Activated T-helper 2 cell treated with anti-CD3 and anti-CD28 coated beads, Interferon-gamma antibody, Interleukin-2, Interleukin-4, amounts not matched to agents 10 μg/mL and 5 μg/mL and 100 μg/mL, durations not matched to agents 14 hours and 24 hours and 36 hours (primary cell): ENCODE measurements at regions not wholly inside any gene's neighbourhood (a gene's known extent, or its start where the extent isn't known, plus 50 kb on each side); places are given as distances from the start of the nearest gene placed in this dataset.
"Not testable (repeated sequence)": the region's sequence is repeated elsewhere in the genome, so short reads cannot be mapped to it uniquely, and the experiment has no call there.

Experiments used
- DNase-seq: peaks from one replicate; pipeline ENCODE4 v3.0.0; 2021; ENCODE audit warnings: low spot score
- H3K27ac Mint-ChIP-seq: one replicate; pipeline ENCODE4 v1.8.0; 2021; ENCODE audit warnings: mixed read lengths
- H3K27me3 Mint-ChIP-seq: one replicate; pipeline ENCODE4 v1.8.0; 2021; ENCODE audit warnings: low read depth, mixed read lengths
- H3K36me3 Mint-ChIP-seq: one replicate; pipeline ENCODE4 v1.8.0; 2021; ENCODE audit warnings: low read depth, mixed read lengths
- H3K4me1 Mint-ChIP-seq: one replicate; pipeline ENCODE4 v1.8.0; 2021; ENCODE audit warnings: low read depth, mixed read lengths
- H3K4me3 Mint-ChIP-seq: one replicate; pipeline ENCODE4 v1.8.0; 2021; ENCODE audit warnings: low read depth, mild to moderate bottlenecking, moderate library complexity, mixed read lengths
- H3K9me3 Mint-ChIP-seq: one replicate; pipeline ENCODE4 v1.8.0; 2021; ENCODE audit warnings: mixed read lengths
- intact Hi-C: fragments of 100-400 bp; cut with micrococcal nuclease; formaldehyde crosslinking; loops from one replicate; pipeline ENCODE4 v1.15.1; 2023

DNA sequence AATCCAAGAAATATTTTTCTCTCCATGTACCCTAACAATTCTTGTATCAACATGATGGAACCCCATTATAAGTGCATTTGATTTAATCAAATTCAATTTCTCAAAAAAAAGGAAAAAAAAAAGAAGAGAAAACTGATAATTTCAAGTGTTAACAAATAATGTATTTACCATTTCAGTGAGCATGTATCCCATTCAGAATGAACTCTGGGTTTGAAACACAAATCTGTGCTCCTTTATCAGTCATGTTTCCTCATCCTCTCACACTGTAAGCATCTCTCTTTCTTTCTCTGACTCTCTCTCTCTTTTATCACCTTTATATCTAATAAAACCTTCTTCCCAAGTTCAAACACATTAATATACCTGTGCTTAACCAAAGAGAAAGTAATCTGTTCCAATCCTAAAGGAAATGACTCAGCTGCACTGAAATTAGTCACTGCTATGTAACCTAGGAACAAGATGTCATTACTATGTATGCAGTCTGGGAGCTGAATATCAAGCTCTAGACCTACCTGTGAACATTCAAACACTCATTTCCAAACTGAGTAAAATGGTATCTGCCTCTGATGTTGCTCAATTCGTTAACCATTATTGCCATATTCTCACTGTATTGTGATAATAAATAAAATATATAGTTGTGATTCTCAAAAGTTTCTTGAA lies 135.0 kb upstream of the LRIG3 start:
- Mint-ChIP-seq H3K4me3 (no peak overlapping the region), H3K27me3 (no peaks in the 10 kb centered on the region), H3K9me3 (no peaks in the 10 kb centered on the region), H3K27ac (no peak overlapping the region), H3K4me1 (peaks cover 2% of the 10 kb centered on the region), H3K36me3 (no peaks in the 10 kb centered on the region)
- DNase-seq: no peak
- intact Hi-C loops: no loop called here

GRCh38 chr12:59053266-59053899 lies 133.1 kb upstream of the LRIG3 start:
- H3K4me1 Mint-ChIP-seq, H3K27me3 Mint-ChIP-seq, H3K4me3 Mint-ChIP-seq, intact Hi-C loops, H3K36me3 Mint-ChIP-seq, H3K27ac Mint-ChIP-seq, H3K9me3 Mint-ChIP-seq, DNase-seq: not testable (repeated sequence)

DNA sequence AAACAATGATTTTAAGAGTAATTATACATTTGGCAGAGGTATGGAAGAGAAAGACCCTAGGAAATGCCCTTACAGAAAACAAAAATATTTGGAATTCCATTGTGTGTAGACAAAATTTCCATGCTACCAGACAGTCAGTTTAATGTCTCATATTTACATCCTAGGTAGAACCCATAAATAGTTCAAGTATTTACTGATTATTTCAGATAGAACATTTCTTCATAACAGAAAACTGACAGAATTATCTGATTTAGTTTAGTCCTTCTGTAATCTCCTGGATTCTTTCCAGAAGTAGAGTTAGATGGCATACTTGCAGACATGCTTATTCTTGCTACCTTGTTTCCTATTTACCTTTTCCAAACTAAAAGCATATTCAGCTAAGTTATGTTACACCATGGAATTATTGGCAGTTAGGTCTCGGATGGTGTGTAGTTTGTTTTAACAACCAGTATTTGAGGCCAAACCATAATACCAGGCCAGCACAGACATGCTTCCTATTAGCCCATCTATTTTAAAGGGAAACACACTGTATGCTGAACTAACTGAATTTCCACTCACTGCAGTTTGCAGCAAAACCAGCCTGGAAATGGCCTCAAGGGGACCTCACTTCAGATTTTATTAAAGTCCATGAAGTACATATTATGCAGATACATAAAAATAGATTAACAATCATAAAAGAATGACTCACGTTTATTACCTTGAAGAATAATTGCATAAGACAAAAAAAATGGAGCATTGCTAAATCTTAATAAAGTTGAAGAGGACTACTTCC lies 126.6 kb upstream of the LRIG3 start:
- intact Hi-C loops: no loop called here
- no peaks in the 10 kb centered on the region for H3K4me1 Mint-ChIP-seq
- no peaks in the 10 kb centered on the region for H3K27me3 Mint-ChIP-seq
- DNase-seq: no peak
- H3K36me3 Mint-ChIP-seq: no peaks in the 10 kb centered on the region
- no peak overlapping the region for H3K4me3 Mint-ChIP-seq
- no peak overlapping the region for H3K27ac Mint-ChIP-seq
- H3K9me3 Mint-ChIP-seq: no peaks in the 10 kb centered on the region

DNA sequence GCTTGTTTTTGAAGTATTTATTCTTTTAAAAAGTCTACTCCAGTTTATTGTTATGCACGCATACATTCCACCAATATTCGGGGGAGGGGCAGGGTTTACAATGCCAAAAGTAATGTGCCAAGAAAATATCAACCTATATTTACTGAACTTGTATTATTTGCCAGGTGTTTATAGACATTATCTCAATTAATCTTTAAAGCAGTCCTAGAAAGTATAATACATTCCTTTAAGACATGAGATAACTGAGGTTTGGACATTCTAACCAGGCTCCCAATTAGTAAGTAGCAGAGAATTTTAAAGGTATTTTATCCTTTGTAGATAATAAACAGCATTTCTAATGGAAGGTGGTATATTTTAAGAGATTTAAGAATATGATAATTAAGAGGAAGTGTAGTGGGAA lies 124.5 kb upstream of the LRIG3 start:
- Mint-ChIP-seq H3K27ac (no peak overlapping the region), H3K36me3 (no peaks in the 10 kb centered on the region), H3K4me1 (no peaks in the 10 kb centered on the region), H3K27me3 (no peaks in the 10 kb centered on the region), H3K9me3 (no peaks in the 10 kb centered on the region), H3K4me3 (no peak overlapping the region)
- DNase-seq: no peak
- intact Hi-C loops: no loop called here

GRCh38 chr12:59041241-59042121 lies 121.2 kb upstream of the LRIG3 start:
- Mint-ChIP-seq H3K27ac (no peak overlapping the region), H3K4me3 (no peak overlapping the region), H3K27me3 (no peaks in the 10 kb centered on the region), H3K36me3 (no peaks in the 10 kb centered on the region), H3K9me3 (no peaks in the 10 kb centered on the region), H3K4me1 (no peaks in the 10 kb centered on the region)
- intact Hi-C loops: no loop called here
- DNase-seq: no peak

GRCh38 chr12:59040656-59041055 lies 120.4 kb upstream of the LRIG3 start:
- intact Hi-C loops: no loop called here
- Mint-ChIP-seq H3K27ac (no peak overlapping the region), H3K9me3 (no peaks in the 10 kb centered on the region), H3K36me3 (no peaks in the 10 kb centered on the region), H3K4me3 (no peak overlapping the region), H3K4me1 (no peaks in the 10 kb centered on the region), H3K27me3 (no peaks in the 10 kb centered on the region)
- DNase-seq: no peak

DNA sequence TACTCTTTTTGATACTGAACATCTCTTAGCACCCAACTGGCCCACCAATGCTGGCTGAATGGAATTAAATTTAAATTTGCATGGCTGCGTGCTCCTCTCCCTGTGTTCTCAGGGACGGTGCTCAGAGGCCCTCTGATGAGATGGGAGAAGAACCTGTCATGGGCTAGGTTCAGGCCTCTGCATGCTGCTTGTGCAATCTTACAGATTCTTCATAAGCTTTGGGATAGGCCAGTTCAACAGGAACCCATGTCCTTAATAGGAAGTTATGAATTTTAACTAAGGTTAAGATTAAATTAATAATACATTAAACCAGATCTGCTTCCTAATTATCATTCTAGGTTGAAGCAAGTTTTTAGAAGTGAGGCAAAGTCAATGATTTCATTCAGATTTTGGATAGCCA lies 119.7 kb upstream of the LRIG3 start:
- no peak for DNase-seq
- Mint-ChIP-seq H3K27ac (no peak overlapping the region), H3K4me1 (no peaks in the 10 kb centered on the region), H3K27me3 (no peaks in the 10 kb centered on the region), H3K36me3 (no peaks in the 10 kb centered on the region), H3K4me3 (no peak overlapping the region), H3K9me3 (no peaks in the 10 kb centered on the region)
- intact Hi-C loops: no loop called here

DNA sequence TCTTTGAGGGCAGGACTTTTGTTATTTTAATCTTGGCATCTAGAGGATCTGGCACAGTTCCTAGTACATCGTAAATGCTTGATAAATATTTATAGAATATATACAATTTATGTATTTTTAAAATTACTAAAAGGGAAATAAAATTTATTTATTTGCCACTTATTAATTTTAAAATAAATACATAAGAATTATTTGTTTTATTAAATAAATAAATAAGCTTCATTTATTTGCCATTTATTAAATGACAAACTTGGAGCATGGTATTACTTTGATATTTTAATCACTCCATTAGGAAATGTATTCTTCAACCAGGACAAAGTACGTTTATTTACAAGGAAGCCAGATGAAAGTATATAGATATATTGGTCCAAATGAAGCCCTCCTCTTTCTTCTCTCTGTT lies 118.7 kb upstream of the LRIG3 start:
- no peaks in the 10 kb centered on the region for H3K36me3 Mint-ChIP-seq

GRCh38 chr12:59036973-59037762 lies 116.9 kb upstream of the LRIG3 start:
- Mint-ChIP-seq H3K36me3 (no peaks in the 10 kb centered on the region), H3K27ac (no peak overlapping the region)

More for the DNA sequence above, 118.7 kb upstream of the LRIG3 start:
- Mint-ChIP-seq H3K9me3 (no peaks in the 10 kb centered on the region), H3K27me3 (no peaks in the 10 kb centered on the region), H3K27ac (no peak overlapping the region), H3K4me3 (no peak overlapping the region), H3K4me1 (no peaks in the 10 kb centered on the region)
- no peak for DNase-seq
- intact Hi-C loops: no loop called here

DNA sequence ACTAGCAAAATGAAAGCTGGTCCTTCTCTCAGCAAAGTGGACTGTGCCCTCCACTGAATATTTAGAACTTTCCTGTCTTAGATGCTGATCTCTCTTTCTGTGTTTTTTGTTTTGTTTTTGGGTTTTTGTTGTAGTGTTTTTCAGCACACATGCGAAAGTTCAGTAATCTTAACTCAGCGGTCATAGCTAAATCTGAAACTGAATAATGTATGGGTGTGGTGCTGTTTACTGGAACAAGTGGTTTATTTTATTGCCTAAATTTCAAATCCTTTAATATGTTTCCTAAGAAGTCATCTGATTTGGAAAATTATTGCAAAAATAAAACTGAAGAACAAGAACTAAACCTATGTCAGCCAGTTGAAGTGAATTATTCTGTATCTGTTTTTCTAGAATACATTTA lies 116.0 kb upstream of the LRIG3 start:
- Mint-ChIP-seq H3K27me3 (no peaks in the 10 kb centered on the region), H3K4me3 (no peak overlapping the region), H3K4me1 (no peaks in the 10 kb centered on the region), H3K9me3 (no peaks in the 10 kb centered on the region), H3K36me3 (no peaks in the 10 kb centered on the region), H3K27ac (no peak overlapping the region)
- DNase-seq: no peak
- intact Hi-C loops: no loop called here

More at GRCh38 chr12:59036973-59037762, 116.9 kb upstream of the LRIG3 start:
- no peak overlapping the region for H3K4me3 Mint-ChIP-seq
- DNase-seq: no peak
- intact Hi-C loops: no loop called here
- H3K9me3 Mint-ChIP-seq: no peaks in the 10 kb centered on the region
- no peaks in the 10 kb centered on the region for H3K27me3 Mint-ChIP-seq
- H3K4me1 Mint-ChIP-seq: no peaks in the 10 kb centered on the region

DNA sequence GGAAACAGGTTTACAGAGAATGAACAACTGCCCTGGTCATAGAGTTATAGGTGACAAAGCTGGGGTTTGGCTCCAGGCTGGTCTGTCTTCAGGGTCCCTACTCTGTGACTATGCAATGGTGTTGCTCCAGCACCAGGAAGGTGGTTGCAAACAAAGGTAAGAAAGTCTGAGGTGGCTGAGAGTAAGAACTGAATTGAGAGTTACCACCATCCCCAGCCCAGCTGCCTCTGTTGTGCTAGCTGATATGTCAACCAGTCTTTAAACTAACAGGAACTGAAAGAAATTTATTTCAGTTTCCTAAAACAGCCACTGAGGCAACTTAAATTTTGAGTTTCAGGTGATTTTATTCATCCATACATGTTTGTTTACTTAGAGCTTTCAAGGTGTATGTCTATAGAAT lies 111.0 kb upstream of the LRIG3 start:
- no peak overlapping the region for H3K4me3 Mint-ChIP-seq
- no peaks in the 10 kb centered on the region for H3K27me3 Mint-ChIP-seq
- no peaks in the 10 kb centered on the region for H3K9me3 Mint-ChIP-seq

GRCh38 chr12:59030415-59030814 lies 110.1 kb upstream of the LRIG3 start:
- Mint-ChIP-seq H3K36me3 (no peaks in the 10 kb centered on the region), H3K4me1 (no peaks in the 10 kb centered on the region), H3K4me3 (no peak overlapping the region), H3K27me3 (no peaks in the 10 kb centered on the region), H3K27ac (no peak overlapping the region), H3K9me3 (no peaks in the 10 kb centered on the region)
- intact Hi-C loops: no loop called here
- no peak for DNase-seq

More for the DNA sequence above, 111.0 kb upstream of the LRIG3 start:
- Mint-ChIP-seq H3K4me1 (no peaks in the 10 kb centered on the region), H3K27ac (no peak overlapping the region), H3K36me3 (no peaks in the 10 kb centered on the region)
- no peak for DNase-seq
- intact Hi-C loops: no loop called here
